HFFc6 (cell line): ENCODE measurements at regions not wholly inside any gene's neighbourhood (a gene's known extent, or its start where the extent isn't known, plus 50 kb on each side); places are given as distances from the start of the nearest gene placed in this dataset.

Experiments
- DNase-seq: peaks from one replicate; pipeline ENCODE4 v3.0.0-alpha.2; 2018
- H3K27ac Mint-ChIP-seq: 2 replicates; pipeline ENCODE4 v1.8.0; 2020; ENCODE audit warnings: mild to moderate bottlenecking, mixed read lengths
- H3K27me3 Mint-ChIP-seq: 2 replicates; pipeline ENCODE4 v1.8.0; 2021; ENCODE audit warnings: mild to moderate bottlenecking, moderate library complexity, mixed read lengths; ENCODE audit not compliant: insufficient read depth
- H3K36me3 Mint-ChIP-seq: 2 replicates; pipeline ENCODE4 v1.8.0; 2021; ENCODE audit warnings: low read depth, mixed read lengths
- H3K4me1 Mint-ChIP-seq: 2 replicates; pipeline ENCODE4 v1.8.0; 2020; ENCODE audit warnings: low read depth, mixed read lengths
- H3K4me3 Mint-ChIP-seq: 2 replicates; pipeline ENCODE4 v1.8.0; 2020; ENCODE audit warnings: mild to moderate bottlenecking, moderate library complexity, mixed read lengths
- H3K9me3 Mint-ChIP-seq: 2 replicates; pipeline ENCODE4 v1.8.0; 2020; ENCODE audit warnings: mild to moderate bottlenecking, mixed read lengths
- TF ChIP-seq, protein P1 (sequence below): fragments of 200-600 bp; sonication (generic); IDR thresholded peaks from 2 replicates; pipeline ENCODE4 v1.5.0; 2021; ENCODE audit warnings: antibody characterized with exemption, mild to moderate bottlenecking

DNA sequence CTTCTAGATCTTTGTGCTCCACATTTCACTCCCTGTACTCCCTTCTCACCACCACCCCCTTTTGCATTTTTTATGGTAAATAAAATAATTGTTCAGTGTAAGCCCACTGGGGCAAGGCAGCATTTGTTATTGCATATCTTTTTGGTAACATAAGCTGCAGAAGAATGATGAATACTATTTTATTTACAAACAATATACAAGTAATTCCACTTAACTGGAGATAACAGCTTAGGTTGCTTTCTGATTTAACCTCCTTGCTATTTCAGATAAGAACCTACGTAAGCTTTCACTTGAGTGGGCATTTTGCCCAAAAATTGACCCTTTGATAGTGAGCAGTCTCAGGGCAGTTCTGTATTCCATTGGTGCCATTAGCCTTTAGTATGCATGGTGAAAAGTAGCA, 417.9 kb downstream of the SH3GL2 start:
- H3K36me3 Mint-ChIP-seq = no peaks in the 10 kb centered on the region
- TF ChIP-seq, protein P1, sequence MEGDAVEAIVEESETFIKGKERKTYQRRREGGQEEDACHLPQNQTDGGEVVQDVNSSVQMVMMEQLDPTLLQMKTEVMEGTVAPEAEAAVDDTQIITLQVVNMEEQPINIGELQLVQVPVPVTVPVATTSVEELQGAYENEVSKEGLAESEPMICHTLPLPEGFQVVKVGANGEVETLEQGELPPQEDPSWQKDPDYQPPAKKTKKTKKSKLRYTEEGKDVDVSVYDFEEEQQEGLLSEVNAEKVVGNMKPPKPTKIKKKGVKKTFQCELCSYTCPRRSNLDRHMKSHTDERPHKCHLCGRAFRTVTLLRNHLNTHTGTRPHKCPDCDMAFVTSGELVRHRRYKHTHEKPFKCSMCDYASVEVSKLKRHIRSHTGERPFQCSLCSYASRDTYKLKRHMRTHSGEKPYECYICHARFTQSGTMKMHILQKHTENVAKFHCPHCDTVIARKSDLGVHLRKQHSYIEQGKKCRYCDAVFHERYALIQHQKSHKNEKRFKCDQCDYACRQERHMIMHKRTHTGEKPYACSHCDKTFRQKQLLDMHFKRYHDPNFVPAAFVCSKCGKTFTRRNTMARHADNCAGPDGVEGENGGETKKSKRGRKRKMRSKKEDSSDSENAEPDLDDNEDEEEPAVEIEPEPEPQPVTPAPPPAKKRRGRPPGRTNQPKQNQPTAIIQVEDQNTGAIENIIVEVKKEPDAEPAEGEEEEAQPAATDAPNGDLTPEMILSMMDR = no peak
- H3K27ac Mint-ChIP-seq = no peak overlapping the region

DNA sequence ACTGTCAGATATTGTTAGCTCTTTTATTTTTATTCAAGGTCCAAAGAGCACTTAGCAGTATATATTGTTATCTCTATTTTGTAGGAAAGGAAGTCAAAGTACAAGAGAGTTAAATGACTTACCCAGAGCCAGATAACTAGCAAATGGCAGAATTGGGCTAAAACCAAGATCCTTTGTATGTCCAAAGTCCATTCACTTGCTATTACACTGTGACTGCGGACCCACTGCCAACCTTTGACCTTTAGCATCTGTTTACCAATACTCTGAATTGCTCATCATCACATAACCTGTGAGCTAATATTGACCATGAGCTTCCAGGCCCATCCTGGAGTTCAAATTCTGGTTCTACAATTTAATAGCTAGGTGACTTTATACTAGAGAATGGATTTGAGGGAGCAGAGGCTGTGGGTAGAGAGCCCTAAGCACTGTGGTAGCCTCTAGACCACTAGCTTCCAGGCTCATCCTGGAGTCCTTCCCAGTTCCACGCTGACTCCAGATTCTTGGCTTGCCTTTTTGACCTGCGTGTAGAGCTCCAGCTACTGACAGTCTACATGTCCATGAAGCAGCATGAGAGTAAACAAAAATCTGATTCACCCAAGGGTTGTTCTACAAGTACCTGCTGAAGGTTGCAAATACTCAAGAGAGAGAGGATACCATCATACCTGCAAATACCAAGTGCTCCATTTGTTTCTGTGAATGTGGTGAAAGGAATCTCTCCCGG, 424.0 kb downstream of the SH3GL2 start:
- Mint-ChIP-seq H3K4me3 (no peak overlapping the region), H3K27me3 (no peaks in the 10 kb centered on the region), H3K9me3 (no peaks in the 10 kb centered on the region), H3K27ac (no peak overlapping the region), H3K4me1 (no peaks in the 10 kb centered on the region), H3K36me3 (no peaks in the 10 kb centered on the region)
- no peak for DNase-seq
- TF ChIP-seq, protein P1 = no peak

More for the DNA sequence above, 417.9 kb downstream of the SH3GL2 start:
- no peaks in the 10 kb centered on the region for H3K4me1 Mint-ChIP-seq
- H3K27me3 Mint-ChIP-seq = 0 out of 2 replicates have a peak, but pooled peaks cover 3% of the 10 kb centered on the region
- no peak for DNase-seq
- no peaks in the 10 kb centered on the region for H3K9me3 Mint-ChIP-seq
- no peak overlapping the region for H3K4me3 Mint-ChIP-seq

DNA sequence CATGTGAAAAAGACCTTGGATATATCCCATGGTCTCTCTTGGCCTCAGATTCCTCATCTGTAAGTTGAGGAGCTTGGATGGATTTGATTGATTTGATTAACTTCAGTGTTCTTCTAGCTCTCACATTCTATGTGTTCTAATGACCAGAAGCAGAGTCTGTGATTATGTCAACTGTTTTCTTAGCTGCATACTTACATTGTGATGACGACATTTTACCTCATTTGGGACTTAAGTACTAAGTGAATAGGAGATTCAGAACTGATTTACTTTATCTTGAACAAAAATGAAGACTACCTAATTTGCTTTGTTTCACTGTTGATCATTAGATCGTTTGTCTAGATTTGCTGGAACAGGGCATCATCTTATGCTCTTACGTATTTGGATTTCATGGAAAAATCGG, 427.7 kb downstream of the SH3GL2 start:
- Mint-ChIP-seq H3K27me3 (no peaks in the 10 kb centered on the region), H3K27ac (no peak overlapping the region), H3K4me1 (no peaks in the 10 kb centered on the region), H3K9me3 (no peaks in the 10 kb centered on the region), H3K4me3 (no peak overlapping the region), H3K36me3 (no peaks in the 10 kb centered on the region)
- DNase-seq = no peak
- TF ChIP-seq, protein P1 = no peak

DNA sequence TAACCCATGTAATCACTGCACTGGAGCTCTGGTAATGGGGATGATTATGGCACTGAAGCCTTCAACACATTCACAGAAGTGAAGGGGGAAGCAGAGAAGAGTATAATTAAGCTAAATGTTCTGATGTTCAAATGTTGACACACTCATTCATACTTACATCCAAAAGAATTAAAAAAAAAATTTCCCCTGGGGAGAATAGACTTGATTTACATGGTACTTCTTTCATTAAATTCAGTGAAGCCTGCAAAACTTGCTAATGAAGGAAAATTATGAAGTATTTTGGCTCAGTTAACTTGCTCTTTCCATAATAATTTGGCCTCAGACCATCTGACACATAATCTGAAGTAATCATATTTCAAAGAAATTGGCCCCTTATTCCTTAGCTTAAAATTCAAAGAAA, 428.8 kb downstream of the SH3GL2 start:
- TF ChIP-seq, protein P1 = no peak
- H3K4me1 Mint-ChIP-seq = no peaks in the 10 kb centered on the region
- no peak overlapping the region for H3K27ac Mint-ChIP-seq
- no peak for DNase-seq
- H3K27me3 Mint-ChIP-seq = no peaks in the 10 kb centered on the region
- H3K4me3 Mint-ChIP-seq = no peak overlapping the region
- H3K9me3 Mint-ChIP-seq = no peaks in the 10 kb centered on the region
- no peaks in the 10 kb centered on the region for H3K36me3 Mint-ChIP-seq

DNA sequence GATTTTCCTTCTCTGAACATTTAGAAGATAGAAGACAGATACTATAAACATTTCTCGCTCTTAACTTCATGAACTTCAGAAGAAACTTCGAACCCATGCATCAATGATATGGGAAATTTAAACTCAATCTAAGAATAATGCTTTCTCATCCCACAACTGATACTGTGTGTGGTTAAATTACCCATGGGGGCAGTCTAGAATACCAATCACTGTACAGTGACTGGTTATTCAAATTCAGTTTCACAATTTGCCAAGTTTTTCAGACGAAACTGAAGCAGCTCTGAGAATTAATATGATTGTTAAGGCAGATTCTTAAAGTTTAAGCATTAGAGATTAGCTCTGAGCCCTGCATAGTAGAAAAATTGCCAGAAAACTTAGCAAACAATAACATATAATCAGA, 431.0 kb downstream of the SH3GL2 start:
- TF ChIP-seq, protein P1 = no peak
- no peaks in the 10 kb centered on the region for H3K4me1 Mint-ChIP-seq
- no peak overlapping the region for H3K27ac Mint-ChIP-seq
- H3K4me3 Mint-ChIP-seq = no peak overlapping the region
- DNase-seq = no peak
- H3K36me3 Mint-ChIP-seq = no peaks in the 10 kb centered on the region
- no peaks in the 10 kb centered on the region for H3K27me3 Mint-ChIP-seq
- no peaks in the 10 kb centered on the region for H3K9me3 Mint-ChIP-seq
